Colon (tissue), 2 donors: ENCODE measurements at regions not wholly inside any gene's neighbourhood (a gene's known extent, or its start where the extent isn't known, plus 50 kb on each side); places are given as distances from the start of the nearest gene placed in this dataset.

ENCODE experiments used
- FAIRE-seq: peaks from 2 replicates; lab custom pipeline; 2012; peaks lifted over from hg19 to GRCh38; lab: Jason Lieb, UNC
- donor health status: control.
- donor health status: control.

DNA sequence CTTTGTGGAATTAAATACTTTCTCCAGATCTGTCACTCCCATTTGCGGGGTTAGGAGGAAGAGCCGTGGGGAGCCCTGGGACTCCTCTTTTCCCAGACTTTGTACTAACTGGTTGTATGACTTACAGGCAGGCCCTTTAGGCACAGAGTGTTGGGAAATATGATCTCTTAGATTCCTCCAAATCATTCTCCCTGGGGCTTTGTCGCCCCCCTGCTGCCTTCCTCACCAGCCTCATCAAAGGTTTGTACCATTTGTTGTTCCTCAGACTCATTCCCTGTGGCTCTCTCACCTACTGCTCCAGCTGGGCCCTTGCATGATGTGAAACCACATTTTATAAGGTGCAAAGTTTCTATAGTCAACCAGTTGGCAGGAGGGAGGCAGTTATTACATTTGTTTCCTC is 56.4 kb downstream of the CRYGS start:
- FAIRE-seq: no peak

DNA sequence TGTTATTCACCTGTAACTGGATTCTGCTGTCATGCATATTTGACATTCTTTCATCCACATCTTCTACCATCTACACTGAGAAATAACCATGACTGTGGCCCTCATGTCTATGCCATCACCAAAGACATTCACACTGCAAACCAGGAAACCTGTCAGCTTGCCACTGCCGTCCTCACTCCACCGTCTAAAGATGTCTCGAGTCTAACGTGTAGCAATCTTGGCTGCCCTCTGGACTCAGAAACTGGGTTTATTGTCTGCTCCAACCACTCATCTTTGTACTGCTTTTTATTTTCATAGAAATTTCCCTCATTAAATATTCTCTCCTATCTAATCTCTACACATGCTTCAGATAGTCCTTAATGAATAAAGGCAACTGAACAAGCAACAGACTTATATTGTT is 57.1 kb downstream of the CRYGS start:
- no peak for FAIRE-seq

DNA sequence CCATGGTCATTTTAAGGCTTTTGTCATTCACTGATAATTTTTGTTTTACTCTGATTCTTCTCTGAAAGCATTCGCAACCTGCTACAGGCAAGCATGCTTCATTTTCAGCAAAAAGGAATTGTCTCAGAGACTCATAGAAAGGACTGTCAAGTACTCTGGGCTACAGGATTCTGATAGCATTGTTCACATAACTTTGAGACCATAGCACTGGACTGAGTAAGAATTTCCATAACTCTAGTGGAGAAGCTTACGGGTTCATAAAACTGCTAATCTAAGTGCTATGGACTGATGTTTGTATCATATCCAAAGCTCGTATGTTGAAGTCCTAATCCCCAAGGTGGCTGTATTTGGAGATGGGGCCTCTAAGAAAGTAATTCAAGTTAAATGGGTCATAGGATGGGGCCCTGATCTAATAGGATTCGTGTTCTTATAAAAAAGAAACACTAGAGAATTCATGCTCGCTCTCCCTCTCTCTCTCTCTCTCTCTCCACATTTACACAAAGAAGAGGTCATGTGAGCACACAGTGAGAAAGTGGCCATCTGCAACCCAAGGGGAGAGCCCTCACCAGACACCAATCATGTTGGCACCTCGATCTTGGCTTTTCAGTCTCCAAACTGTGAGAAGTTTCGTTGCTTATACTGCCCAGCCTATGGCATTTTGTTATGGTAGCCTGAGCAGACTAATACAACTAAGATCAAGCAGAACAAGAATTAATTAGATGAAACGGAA is 60.4 kb downstream of the CRYGS start:
- no peak for FAIRE-seq

DNA sequence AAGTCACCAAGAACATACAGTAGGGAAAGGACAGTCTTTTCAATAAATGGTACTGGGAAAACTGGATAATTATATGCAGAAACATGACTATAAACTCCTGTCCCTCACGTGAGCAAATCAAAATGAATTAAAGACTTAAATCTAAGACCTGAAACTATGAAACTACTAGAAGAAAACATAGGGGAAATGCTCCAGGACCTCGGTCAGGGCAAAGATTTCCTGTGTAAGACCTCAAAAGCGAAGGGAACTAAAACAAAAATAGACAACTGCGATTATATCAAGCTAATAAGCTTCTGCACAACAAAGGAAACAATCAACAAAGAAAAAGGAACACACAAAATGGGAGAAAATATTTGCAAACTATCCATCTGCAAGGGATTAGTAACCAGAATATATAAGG is 62.7 kb downstream of the CRYGS start:
- FAIRE-seq: no peak

DNA sequence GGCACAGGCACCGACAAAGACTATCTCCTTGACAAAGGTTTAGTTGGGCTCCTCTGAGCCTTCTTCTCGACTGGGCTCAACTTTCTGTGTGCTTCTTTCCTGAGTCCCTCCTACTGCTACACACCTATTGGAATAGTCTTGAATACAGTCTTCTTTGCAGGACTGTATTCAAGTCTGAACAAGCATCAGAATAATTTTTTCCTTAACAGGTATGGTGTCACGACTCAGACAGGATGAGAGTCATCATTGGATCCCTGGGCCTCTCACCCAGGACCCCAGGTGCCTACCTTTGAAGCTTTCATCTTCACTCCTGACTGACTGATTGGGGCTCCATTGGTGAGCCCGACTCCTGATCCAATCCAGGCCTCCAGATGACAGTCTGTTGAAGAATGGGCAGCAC is 66.3 kb downstream of the CRYGS start:
- no peak for FAIRE-seq

DNA sequence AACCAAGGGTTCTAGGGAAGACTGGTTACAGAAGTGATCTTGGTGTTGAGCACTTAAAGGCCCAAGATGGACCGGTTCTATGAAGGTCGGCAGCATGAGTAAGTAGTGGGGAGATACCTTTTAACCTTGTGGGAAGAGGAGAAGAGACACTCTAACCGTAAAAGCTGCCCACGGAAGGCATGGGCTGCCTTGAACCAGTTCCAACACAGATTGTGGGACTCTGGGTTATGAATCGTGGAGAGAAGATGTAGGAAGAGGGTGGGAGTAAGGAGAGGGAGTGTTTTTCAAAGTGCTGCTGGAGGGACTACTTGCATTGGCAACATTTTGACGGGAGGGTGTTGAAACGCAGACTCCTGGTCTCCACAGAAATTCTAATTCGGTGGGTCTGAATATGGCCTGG is 67.1 kb downstream of the CRYGS start:
- no peak for FAIRE-seq

DNA sequence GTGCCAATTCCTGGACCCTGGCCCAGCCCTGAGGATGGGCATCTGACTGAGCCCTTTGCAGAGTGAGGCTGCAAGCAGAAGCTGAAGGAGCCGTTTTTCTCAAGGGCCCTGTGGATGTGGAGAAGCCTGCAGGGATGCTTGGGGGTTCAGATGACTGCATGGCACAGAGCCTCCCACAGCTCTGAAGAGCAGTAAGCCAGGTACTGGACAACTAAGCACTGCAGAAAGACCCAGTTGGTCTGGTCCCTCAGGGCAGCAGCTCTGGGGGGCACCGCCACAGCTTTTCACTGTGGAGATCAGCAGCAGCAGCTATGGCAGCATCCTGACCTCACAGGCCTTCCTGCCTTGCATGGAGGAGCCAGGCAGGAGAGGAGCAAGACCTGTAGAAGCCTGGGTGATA is 67.6 kb downstream of the CRYGS start:
- no peak for FAIRE-seq

DNA sequence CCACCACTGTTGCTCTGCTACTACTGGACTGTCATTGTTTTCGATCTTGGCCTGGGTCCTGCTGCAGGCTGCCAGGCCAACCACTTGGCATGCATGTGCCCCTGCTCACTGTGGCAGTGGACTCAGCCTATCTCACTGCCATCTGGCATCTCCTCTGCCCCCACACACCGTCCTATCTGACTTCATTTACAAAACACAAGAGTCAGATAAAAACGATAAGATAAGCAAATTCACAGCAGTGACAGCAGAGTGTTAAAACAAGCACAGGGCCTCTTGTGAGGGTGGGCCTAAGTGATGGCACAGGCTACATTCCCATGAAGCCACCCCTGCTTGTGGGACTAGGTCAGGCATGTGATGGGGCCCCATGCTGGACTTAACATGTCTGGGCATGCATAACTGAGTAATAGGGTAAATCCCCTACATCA is 68.1 kb downstream of the CRYGS start:
- no peak for FAIRE-seq

DNA sequence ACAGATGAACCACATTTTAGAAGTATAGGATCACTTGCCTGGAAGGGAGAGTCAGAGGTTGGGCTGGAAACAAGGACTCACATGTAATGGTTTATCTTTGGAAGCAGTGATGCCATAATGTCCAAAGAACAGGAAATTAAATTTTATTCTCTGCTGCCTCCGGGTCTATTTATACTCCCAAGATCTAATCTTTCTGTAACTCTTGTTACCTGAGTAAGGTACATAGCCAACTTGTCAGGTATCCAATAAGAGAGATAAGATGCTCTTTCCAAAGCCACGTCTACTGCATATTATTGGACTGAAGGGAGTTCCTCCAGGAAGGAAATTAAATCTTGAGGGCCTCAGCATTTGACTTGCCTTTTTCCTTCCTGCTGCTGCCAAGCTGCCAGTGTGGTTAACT is 71.0 kb downstream of the CRYGS start:
- FAIRE-seq: no peak

DNA sequence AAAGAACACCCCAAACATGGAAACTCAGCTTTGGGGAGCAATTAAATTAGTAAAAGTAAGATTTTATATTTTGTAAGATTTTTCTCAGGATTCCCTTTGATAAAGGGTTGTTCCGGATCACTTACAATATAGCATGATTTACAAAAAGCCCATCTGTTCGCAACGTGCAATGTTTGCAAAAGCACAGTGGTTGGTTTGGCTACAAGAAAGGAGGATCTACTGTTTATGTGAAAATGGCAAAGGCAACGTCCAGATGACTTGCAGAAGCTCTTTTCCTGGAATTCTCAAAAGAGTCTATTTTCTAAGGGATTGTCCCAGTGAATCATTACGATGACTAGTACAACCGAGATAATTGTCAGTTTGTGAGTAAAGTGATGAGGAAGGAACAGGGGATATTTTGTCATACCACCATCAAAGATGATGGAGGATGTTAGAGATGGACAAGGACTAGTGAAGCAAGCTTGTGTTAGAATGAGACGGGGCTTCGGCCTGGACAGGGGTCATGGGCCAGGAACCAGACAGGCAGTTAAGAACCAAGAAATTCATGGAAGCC is 71.6 kb downstream of the CRYGS start:
- no peak for FAIRE-seq

DNA sequence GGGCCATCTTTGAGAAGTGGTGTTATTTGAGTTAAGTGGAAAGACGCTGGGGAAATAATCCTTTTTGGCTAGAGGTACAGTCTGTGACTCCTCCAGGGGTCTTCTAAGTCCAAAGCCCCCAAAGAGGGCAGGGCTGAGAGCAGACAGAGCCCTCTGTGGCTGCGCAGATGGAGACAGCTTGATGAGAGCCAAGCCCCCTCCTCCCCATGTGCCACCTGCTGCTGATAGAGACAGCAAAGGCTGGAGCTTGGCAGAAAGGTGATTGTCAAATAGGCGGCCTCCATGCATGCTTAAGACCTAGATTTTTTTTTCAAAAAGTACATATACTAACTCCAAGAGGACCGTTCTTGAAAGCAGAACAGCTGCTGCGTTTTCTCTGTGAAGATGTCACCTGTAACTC is 72.4 kb downstream of the CRYGS start:
- no peak for FAIRE-seq

DNA sequence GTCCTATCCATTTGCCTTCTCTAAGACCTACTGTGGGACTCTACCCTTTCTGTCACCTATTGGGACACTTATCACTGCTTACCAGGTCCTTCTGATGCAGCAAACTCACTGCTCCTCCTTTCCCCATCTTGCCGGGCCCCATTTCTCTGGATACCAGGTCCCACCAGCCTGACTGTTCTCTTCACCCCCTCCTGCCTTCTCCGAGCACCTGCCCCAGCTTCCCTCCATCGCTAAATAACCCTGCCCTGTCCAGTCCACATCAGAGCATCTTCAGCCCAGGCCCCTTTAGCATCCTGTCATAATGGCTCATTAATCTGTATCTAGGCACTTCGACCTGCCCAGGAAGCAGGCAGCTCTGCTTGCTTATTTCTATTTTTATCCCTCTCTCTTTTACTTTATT is 74.7 kb downstream of the CRYGS start:
- no peak for FAIRE-seq

DNA sequence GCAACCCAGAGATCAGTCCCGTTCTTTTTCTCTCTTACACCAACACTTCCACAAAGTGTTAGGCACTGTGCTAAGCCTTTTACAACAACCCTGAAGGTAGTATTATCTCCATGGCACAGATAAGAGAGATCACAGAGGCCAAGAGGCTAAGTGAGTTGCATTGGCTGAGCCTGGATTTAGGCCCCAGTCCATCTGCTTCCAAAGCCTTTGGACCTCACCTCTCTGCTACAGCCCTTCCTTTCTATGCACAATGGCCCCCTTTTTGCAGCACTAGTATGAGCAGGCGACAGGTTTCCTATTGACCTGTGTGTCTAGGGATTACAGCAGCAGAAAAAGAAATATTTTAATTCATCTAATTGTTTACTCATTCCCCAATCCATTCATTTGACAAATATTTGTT is 76.2 kb downstream of the CRYGS start:
- no peak for FAIRE-seq

DNA sequence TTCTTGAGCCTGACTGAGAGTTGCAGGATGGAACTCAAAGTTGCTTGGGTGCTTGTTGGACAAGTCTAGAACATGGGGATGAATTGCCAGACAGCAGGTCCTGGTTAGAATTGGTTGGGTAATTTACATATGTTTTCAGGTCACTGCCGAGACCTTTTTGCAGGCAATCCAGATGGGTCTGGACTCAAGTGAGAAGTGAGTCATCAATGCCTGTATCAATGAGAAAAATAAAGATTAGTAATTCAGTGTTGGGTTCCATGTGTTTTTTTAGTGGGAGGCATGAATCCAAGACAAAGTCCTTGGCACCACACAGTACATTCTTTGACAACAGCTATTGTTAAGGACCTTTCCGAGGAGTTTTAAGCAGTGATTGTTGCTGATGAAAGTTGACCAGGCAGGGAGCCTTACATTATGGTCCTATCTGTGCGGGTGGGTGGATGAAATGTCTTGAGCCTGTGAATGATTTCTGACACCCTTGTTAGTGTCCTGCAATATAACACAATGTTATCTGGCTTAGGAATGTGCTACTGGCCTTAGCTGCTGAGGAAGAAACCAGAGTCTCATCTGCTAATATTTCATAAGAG is 77.7 kb downstream of the CRYGS start:
- no peak for FAIRE-seq

DNA sequence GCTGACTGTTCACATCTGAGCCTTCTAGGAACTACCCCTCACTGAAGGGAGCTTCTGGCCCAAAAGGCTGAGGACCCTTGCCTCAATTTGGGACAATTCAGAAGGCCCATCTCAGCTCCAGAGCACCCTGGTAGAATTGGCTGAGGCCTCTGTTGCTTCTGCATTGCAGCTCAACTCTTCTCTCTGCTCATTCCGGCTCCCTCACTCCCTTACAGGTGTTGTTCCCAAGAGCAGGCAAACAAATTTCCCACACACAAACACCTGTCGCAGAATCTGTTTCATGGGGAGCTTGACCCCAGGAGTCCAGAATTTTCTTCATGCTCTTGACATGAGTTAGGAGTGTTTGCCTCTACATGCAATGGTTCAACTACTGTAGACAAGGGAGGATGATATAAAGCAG is 78.7 kb downstream of the CRYGS start:
- FAIRE-seq: no peak

DNA sequence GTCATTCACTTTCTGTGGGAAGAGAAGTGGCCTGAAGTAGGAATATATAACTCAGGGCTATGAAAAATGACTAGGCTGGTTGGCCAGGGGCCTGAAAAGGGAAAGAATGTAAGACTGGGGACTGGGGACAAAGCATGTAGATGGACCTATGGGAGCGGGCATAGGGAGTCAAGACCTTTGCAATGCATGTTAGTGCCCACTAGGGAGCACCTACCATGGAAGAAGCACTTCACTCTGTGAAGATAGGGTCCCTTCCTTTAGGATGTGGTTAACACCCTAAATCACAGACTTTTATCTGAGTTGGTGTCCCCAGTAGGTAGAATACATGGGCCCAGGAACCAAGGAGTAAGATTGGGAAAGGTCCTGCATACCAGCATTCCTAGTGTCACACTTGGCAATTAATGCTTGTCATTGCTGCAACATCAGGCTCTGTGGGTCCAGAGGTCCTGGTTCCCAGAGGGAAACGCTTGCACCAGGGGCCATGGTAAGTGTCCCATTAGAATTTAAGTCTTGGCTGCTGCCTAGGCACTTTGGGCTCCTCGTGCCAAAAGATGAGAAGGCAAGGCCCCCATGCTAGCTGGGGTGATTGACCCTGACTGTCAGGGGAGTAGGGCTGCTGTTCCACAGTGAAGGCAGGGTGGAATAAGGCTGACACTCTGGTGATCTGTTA is 79.6 kb downstream of the CRYGS start:
- no peak for FAIRE-seq

DNA sequence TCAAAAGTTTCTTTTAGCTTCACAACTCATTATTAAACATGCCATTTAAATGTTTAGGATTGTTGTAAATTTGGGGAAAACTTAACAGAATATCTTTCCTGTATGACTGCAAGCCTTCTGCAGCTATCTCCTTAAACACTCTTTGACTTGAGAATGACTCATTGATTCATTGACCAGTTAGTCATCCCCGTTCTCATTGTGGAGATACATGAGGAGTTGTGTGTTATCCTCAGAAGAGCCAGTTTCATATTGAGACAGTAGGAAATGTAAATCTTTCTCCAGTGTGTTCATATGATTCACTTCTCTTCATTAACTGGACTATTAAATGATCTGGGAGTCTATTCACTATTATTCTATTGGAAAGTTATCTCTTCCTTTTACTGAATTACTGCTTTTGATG is 83.0 kb downstream of the CRYGS start:
- no peak for FAIRE-seq

DNA sequence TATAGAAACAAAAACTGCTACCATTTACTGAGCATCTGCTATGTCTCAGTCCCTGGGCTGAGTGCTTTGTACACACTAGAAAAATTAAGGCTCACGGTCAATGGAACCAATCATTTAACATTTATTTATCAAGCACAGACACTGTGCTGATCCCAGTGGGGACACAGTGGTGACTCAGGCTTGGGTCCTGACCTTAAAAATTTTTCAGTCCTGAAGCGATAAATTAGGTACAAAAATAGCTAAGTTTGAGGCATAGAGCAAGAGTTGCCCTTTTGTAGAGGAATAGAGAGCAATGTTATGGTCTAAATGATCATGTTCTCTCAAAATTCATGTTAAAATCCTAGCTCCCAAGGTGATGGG is 85.1 kb downstream of the CRYGS start:
- FAIRE-seq: no peak

DNA sequence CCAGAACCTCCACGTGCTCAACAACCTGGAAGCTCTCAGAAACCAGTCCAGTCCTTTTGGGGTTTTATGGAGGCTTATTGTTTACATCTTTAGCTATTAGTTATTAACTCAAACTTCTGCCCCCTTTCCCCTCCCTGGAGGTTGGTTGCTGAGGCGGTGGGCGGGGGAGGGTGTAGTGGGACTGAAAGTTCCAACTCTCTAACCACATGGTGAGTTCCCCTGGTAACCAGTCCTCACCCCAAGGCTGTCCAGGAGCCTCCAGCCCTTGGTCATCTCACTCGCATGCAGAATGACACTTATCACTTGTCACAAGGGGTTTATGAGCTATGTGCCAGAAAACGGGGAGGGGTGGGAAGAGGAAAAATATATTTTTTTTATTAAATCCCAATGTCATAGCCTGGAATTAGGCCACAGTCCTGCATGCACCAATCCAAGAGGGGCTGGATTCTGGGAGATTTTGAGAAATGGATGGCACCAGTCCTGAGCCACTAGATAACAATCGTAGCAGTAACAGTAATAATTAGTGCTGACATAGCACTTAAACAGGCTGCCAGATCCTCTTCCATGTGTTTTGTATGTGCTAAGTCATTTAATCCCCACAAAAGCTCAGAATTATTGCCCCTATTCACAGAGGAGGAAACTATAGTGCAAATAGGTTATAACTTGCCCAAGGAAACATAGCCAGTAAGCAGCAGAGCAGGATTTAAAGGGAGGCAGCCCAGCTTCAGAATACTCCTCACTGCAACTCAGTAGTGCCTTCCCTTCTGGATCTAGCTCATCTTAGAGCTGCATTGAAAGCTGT is 85.7 kb downstream of the CRYGS start:
- FAIRE-seq: no peak

DNA sequence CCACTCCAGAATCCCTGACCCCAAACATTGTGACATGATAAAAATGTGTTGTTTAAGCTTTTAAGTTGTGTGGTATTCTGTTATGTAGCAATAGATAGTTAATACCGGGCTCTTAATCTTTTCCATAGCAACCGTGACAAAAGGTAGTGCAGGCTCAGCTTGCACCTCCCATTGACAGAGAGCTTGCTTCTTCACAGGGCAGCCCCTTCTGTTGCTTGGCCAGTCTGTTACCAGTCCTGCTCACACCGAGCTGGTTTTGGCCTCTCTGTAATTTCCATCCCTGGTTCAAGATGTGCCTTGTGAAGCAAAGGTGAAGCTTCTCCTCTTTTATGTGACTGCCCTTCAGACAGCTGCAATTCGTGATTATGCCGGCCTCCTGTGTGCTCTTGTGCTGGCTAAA is 86.9 kb downstream of the CRYGS start:
- no peak for FAIRE-seq

DNA sequence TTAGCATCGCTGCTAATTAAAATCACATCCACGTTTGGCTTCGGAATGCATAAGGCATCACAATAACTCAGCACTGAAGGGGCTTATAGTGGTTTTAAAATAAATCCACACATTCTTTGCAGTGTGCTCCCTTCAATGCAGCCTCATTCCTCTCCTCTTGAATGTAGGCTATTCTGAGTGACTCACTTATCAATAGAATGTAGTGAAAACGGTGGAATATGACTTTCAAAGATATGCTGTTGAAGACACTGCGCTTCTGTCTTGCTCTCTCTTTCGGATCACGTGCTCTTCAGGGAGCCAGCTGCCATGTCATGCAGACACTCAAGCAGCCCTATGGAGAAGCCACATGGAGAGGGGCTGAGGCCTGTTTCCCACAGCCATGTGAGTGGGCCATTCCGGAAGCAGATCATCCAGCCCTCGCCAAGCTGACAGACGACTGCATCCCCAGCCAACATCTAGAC is 87.4 kb downstream of the CRYGS start:
- FAIRE-seq: no peak

DNA sequence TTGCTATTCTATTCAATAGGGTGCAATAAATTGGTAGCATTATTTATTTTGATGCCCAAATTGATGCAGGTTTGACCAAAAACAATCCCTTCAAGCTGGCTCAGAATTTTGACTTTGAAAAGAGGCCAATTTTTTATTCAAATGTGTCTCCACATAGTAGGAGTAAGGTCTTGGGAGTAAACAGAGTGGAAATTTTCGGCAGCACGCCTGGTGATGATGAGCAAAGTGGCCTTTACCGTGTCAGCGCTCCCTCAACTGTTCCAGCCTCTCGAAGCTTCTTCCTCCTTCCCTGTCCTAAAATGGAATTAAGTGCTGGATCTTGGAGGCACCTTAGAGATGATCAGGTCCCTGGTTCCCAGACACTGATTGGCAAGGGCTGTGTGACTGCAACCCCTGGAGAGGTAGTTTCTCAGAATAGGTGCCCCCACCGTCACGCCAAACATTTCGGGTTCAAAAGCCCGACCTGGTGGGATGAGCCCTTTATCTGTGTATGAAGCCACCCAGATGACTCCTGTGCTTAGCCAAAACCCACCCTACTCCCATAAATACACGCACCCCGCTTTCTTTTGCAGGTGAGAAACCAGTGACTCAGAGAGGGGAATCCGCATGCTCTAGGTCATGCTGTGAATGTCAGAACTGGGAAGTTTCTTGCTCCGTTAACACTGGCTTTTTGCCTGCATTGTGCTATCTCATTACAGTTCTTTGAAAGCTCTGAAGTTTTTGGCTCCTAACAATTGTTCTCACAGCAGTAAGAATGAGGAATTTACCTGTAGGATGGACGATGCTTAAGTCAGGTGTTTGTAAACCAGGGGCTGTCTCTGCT is 89.1 kb downstream of the CRYGS start:
- no peak for FAIRE-seq
